Myocyte (in vitro differentiated cells): ENCODE measurements at regions not wholly inside any gene's neighbourhood (a gene's known extent, or its start where the extent isn't known, plus 50 kb on each side); places are given as distances from the start of the nearest gene placed in this dataset.

Experiments used
- DNase-seq: peaks from one replicate; pipeline ENCODE4 v3.0.0-alpha.2; 2012; ENCODE audit warnings: low read depth

- DNase-seq = no peak
These were observed 115.7 kb upstream of the SPRED2 start for GRCh38 chr2:65548064-65548463.

GRCh38 chr2:65545837-65546805 is 113.7 kb upstream of the SPRED2 start:
- no peak for DNase-seq

DNA sequence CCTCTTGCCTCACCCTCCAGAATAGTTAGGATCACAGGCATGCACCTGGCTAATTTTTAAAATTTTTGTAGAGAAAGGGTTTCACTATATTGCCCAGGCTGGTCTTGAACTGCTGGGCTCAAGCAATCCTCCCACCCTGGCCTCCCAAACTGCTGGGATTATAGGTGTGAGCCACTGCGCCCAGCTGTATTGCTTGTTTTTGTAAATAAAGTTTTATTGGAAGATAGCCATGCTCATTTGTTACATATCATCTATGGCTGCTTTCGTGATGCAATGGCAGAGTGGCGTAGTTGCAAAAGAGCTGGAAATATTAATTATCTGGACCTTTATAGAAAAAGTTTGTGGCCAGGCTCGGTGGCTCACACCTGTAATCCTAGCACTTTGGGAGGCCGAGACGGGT is 109.4 kb upstream of the SPRED2 start:
- no peak for DNase-seq

GRCh38 chr2:65539633-65540032 is 107.2 kb upstream of the SPRED2 start:
- DNase-seq = no peak

- DNase-seq = no peak
These were observed 105.4 kb upstream of the SPRED2 start for GRCh38 chr2:65537651-65538385.

GRCh38 chr2:65536596-65536995 is 104.2 kb upstream of the SPRED2 start:
- DNase-seq = no peak

DNA sequence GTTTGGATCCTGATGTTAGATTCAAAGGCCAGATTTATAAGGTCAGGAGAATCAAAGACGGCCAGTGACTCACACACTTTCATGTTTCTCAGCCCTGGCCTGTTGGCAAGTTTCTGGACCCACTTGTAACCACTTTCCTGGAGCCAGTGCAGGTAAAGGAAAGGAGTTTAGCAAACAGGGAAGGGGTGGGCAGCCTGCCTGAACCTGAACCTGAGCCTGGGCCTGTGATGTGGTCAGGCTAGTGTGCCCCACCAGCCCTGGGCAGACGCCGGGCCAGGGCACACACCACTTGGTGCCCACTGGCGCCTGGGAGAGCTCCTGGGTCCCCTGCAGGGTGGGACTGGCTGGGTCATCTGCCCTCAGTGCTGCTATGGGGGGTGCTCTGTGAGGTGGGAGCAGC is 100.5 kb upstream of the SPRED2 start:
- DNase-seq = no peak

DNA sequence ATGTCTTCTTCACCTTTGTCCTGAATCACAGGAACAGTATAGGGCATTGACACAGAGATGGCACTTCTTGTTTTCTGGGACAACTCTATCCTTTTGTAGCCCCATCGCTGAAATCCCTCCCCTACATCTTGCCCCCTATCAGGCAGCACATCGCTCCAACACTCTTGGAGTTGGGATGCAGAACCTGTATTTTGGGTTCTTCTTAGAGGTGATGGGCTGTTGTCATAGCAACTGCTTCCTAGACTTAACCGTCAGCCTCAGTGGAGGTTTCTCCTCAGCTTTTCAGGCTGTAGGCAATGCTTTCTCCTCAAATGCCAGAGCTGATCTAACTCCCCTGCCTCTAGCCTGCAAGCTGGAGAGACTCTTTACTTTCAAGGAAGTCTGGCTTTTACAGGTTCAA is 99.9 kb upstream of the SPRED2 start:
- DNase-seq = no peak

DNA sequence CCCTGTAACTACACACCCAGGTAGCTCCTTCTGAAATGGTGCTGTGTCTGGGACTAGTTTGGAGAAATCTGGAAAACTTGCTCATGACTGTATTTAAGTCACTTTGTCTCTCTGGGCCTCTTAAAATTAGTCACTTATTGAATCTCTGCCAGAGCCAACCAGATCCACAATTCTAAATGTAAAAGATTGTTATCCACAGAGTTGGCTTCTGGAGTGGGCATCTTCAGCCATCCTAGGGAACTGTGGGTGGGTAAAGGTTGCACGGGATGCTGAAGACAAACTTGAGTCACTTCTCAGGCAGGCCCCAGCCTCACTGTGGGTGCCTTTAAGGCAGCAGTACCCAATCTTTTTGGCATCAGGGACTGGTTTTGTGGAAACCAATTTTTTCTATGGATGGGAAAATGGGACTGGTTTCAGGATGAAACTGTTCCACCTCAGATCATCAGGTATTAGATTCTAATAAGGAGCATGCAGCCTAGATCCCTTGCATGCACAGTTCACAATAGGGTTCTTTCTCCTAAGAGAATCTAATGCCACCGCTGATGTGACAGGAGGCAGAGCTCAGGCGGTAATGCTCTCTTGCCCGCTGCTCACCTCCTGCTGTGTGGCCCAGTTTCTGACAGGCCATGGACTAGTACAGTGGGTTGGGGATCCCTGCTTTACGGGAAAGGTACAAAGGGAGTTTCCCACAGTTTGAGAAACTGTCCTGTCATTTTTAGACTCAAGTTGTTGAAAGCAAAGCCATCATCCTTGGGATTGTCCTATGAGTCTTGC is 98.3 kb upstream of the SPRED2 start:
- DNase-seq = peak; percentile 8

DNA sequence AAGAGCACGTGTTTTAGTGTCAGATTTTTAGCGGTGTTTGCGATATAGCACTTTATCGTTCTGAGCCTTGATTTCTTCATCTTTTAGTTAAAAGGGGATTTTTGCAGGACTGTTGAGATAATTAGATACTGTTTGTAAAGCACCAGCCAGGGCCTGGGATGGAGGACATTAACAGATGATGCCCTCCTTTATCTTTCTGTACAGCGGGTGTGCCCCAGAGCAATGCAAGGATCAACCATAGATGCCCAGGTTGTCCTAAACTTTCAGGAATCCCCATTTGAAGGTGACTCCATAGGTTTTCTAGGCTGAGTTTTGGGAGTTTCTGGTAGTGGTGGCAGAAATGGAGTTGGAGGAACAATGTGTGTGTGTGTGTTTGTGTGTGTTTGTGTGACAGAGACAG is 97.0 kb upstream of the SPRED2 start:
- no peak for DNase-seq

DNA sequence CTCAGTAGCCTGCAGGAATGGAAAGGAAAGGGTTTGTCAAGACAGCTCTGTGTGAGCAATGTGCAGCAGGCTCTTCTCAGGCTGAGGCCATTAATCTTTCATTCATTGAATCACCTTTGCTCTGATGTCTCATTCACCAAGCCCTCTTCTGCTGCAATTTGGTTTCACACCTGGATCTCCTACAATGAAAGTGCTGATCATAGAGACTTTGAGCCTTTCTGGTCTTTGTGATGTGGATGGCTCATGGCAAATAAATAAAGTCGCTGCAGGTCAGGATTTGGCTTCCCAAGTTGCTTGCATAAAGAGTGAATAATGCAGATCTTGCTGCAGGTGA is 95.8 kb upstream of the SPRED2 start:
- no peak for DNase-seq

DNA sequence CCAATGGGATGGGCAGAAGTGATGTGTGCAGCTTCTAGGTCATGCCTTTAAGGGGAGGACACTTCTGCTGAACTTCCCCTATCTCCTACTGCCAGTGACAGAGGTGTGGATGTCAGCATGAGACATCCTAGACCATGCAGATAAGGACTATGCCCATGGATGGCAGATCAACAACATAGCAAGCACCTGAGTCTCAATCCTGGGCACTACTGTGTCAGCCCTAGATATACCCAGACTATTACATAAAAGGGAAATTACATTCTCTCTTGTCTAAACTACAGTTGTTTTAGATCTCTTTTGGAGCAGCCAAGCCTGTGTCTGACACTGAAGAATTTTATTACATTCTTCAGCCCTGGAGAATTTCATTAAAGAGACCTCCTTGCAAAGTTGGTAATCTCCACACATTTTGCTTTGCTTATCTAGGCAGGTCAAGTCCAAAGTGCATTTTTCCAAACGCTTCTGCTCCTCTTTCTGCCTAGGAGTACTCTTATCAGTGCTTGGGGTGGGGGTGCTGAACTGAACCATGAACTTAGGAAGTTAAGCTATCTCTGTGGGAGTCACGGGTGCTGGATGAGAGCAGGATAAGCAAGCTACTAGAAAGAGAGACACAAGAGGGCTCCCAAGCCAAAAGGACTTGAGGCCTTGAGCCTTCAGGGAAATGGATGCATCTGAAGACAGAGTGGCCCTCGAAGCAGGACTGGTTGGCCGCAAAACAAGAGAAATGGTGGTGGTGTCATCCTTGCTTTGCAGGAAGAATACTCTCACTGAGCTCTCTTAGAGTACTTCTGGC is 95.2 kb upstream of the SPRED2 start:
- DNase-seq = no peak

DNA sequence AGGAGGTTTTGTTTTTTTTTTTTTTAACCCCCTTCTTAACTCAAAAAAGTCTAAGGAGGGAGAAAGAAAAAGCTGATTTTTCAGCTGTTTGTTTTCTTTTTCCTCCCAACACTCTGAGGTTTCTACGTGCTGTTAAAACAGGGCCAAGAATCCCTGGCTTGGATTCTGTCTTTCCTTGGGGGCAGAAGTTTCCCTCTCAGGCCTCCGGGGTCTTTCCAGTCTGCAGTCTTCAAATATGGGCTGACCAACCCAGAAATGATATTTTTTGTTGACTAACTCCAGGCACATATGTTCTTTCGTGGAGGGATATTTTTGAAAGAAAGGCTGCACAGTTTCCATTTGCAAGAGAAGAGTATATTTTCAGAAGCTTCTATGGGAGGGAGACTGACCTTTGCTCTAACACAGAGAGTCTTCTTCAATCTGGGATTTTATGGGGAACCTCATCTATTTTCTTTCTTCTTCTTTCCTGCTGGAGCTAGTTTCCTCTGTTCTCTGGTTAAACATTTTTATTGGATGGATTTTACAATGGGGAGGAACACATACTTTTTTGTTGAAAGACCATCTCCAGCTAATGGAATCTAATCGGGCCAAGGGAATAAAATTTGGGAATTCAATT is 93.3 kb upstream of the SPRED2 start:
- DNase-seq = no peak

- no peak for DNase-seq
These were observed 90.5 kb upstream of the SPRED2 start for GRCh38 chr2:65522922-65523321.

GRCh38 chr2:65518751-65519150 is 86.4 kb upstream of the SPRED2 start:
- no peak for DNase-seq

- DNase-seq = peak; percentile 57
These were observed 82.3 kb upstream of the SPRED2 start for GRCh38 chr2:65514555-65515195.

DNA sequence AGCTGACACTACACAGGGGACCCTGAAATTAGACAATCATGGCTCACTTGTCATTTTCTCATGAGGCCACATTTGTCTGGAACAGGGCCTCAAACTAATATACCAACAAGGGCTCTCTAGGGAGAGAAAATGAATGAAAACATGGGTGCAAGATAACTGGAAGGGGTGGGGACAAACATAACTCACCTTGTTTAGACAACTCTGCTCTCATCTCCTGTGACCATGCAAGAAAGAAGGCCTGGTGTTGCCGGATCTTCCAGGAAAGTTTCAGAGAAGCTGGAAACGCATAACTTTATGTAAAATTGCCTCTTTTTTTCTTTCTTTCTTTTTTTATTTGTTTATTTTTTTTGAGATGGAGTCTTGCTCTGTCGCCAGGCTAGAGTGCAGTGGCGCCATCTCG is 80.4 kb upstream of the SPRED2 start:
- no peak for DNase-seq

GRCh38 chr2:65511306-65511705 is 78.9 kb upstream of the SPRED2 start:
- no peak for DNase-seq

DNA sequence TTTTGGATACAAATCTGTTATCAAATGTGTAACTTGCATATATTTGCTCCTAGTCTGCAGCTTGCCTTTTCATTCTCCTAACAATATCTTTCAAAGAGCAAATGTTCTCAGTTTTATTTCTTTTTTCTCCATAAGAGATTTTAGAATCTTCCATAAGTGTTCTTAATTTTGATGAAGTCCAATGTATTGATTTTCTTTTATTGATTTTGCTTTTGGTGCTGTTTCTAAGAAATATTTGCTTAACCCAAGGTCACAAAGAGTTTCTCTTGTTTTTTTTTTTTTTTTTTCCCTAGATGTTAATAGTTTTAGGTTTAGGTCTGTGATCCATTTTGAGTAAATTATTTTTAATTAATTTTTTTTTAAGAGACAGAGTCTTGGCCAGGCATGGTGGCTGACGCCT is 75.8 kb upstream of the SPRED2 start:
- no peak for DNase-seq
